Thymus (tissue), 11 donors: ENCODE measurements at regions not wholly inside any gene's neighbourhood (a gene's known extent, or its start where the extent isn't known, plus 50 kb on each side); places are given as distances from the start of the nearest gene placed in this dataset.
"Not testable (repeated sequence)": the region's sequence is repeated elsewhere in the genome, so short reads cannot be mapped to it uniquely, and the experiment has no call there.

Source experiments
- DNase-seq, 9 donors: peaks; one replicate each; pipeline ENCODE4 v3.0.0-alpha.2; 2013; ENCODE audit warnings: low spot score in 9 of 9, low read depth in 6 of 9, missing footprints in 1 of 9
- H3K27ac ChIP-seq, 2 donors: one replicate each; pipeline ENCODE4 v1.5.1; 2013; ENCODE audit warnings: control low read depth in 1 of 2, low read depth in 1 of 2, low read length in 1 of 2, mild to moderate bottlenecking in 1 of 2, moderate library complexity in 1 of 2
- H3K27me3 ChIP-seq, 2 donors: one replicate each; pipeline ENCODE4 v1.5.1; 2013; ENCODE audit warnings: low read length in 1 of 2; ENCODE audit not compliant: control insufficient read depth in 2 of 2, insufficient read depth in 1 of 2
- H3K36me3 ChIP-seq, 2 donors: one replicate each; pipeline ENCODE4 v1.5.1; 2013; ENCODE audit warnings: low read length in 1 of 2, mild to moderate bottlenecking in 1 of 2, moderate library complexity in 1 of 2; ENCODE audit not compliant: control insufficient read depth in 2 of 2, insufficient read depth in 2 of 2
- H3K4me1 ChIP-seq, 2 donors: one replicate each; pipeline ENCODE4 v1.5.1; 2013; ENCODE audit warnings: low read length in 2 of 2; ENCODE audit not compliant: control insufficient read depth in 2 of 2, insufficient read depth in 2 of 2
- H3K4me3 ChIP-seq, 2 donors: one replicate each; pipeline ENCODE4 v1.5.1; 2013; ENCODE audit warnings: low read length in 2 of 2, control low read depth in 1 of 2, mild to moderate bottlenecking in 1 of 2
- H3K9me3 ChIP-seq, 2 donors: one replicate each; pipeline ENCODE4 v1.5.1; 2013; ENCODE audit warnings: low read length in 1 of 2, mild to moderate bottlenecking in 1 of 2; ENCODE audit not compliant: control insufficient read depth in 2 of 2, insufficient read depth in 1 of 2
- WGBS: extraction: QIAGEN DNeasy Blood & Tissue Kit; methylation state at CpG from one replicate; pipeline ENCODE4 v1.1.7; 2013; 5-methylcytosine and 5-hydroxymethylcytosine counted together
- donor health status: healthy.

GRCh38 chr22:48923996-48924395 is 903.7 kb downstream of the BRD1 start:
- no peak for DNase-seq
- H3K27ac ChIP-seq = no peak overlapping the region
- H3K4me3 ChIP-seq = no peak overlapping the region
- H3K36me3 ChIP-seq = no peaks in the 10 kb centered on the region
- no peaks in the 10 kb centered on the region for H3K27me3 ChIP-seq
- H3K9me3 ChIP-seq = no peaks in the 10 kb centered on the region
- no peaks in the 10 kb centered on the region for H3K4me1 ChIP-seq
- 91% methylated on average over 9 of the region's 9 CpGs for WGBS

- Histone ChIP-seq H3K9me3 (no peaks in the 10 kb centered on the region), H3K27me3 (no peaks in the 10 kb centered on the region), H3K4me3 (no peak overlapping the region), H3K27ac (no peak overlapping the region), H3K36me3 (no peaks in the 10 kb centered on the region), H3K4me1 (no peaks in the 10 kb centered on the region)
- DNase-seq = no peak
- 94% methylated on average over 14 of the region's 14 CpGs for WGBS
These were observed 904.4 kb downstream of the BRD1 start for GRCh38 chr22:48923165-48923865.

GRCh38 chr22:48921411-48921903 is 906.2 kb downstream of the BRD1 start:
- H3K36me3 ChIP-seq = no peaks in the 10 kb centered on the region
- no peak overlapping the region for H3K4me3 ChIP-seq
- no peak for DNase-seq
- no peaks in the 10 kb centered on the region for H3K27me3 ChIP-seq
- 92% methylated on average over 13 of the region's 13 CpGs for WGBS
- H3K9me3 ChIP-seq = no peaks in the 10 kb centered on the region
- H3K27ac ChIP-seq = no peak overlapping the region
- no peaks in the 10 kb centered on the region for H3K4me1 ChIP-seq

- Histone ChIP-seq H3K27ac (no peak overlapping the region), H3K9me3 (no peaks in the 10 kb centered on the region), H3K27me3 (no peaks in the 10 kb centered on the region), H3K4me3 (no peak overlapping the region), H3K36me3 (no peaks in the 10 kb centered on the region), H3K4me1 (no peaks in the 10 kb centered on the region)
- no peak for DNase-seq
- WGBS = 68% methylated on average over 13 of the region's 13 CpGs
These were observed 906.9 kb downstream of the BRD1 start for GRCh38 chr22:48920776-48921241.

- no peak for DNase-seq
- Histone ChIP-seq H3K4me3 (no peak overlapping the region), H3K9me3 (no peaks in the 10 kb centered on the region), H3K27me3 (no peaks in the 10 kb centered on the region), H3K36me3 (no peaks in the 10 kb centered on the region), H3K4me1 (no peaks in the 10 kb centered on the region), H3K27ac (no peak overlapping the region)
- WGBS = 87% methylated on average over 17 of the region's 17 CpGs
These were observed 907.7 kb downstream of the BRD1 start for GRCh38 chr22:48919851-48920589.

GRCh38 chr22:48919187-48919590 is 908.5 kb downstream of the BRD1 start:
- H3K27me3 ChIP-seq = no peaks in the 10 kb centered on the region
- H3K4me3 ChIP-seq = no peak overlapping the region
- H3K9me3 ChIP-seq = no peaks in the 10 kb centered on the region
- no peak for DNase-seq
- H3K4me1 ChIP-seq = no peaks in the 10 kb centered on the region
- H3K27ac ChIP-seq = no peak overlapping the region
- no peaks in the 10 kb centered on the region for H3K36me3 ChIP-seq
- 86% methylated on average over 18 of the region's 18 CpGs for WGBS

- DNase-seq = no peak
- 67% methylated on average over 7 of the region's 7 CpGs for WGBS
- no peaks in the 10 kb centered on the region for H3K9me3 ChIP-seq
- H3K36me3 ChIP-seq = no peaks in the 10 kb centered on the region
- no peaks in the 10 kb centered on the region for H3K4me1 ChIP-seq
- no peak overlapping the region for H3K27ac ChIP-seq
- no peak overlapping the region for H3K4me3 ChIP-seq
- H3K27me3 ChIP-seq = no peaks in the 10 kb centered on the region
These were observed 909.0 kb downstream of the BRD1 start for GRCh38 chr22:48918585-48919186.

GRCh38 chr22:48912356-48913066 is 915.2 kb downstream of the BRD1 start:
- not testable (repeated sequence) for H3K27ac ChIP-seq, H3K4me1 ChIP-seq, H3K4me3 ChIP-seq, H3K9me3 ChIP-seq, DNase-seq, H3K27me3 ChIP-seq, H3K36me3 ChIP-seq
- 53% methylated on average over 7 of the region's 7 CpGs for WGBS

GRCh38 chr22:48911647-48912046 is 916.0 kb downstream of the BRD1 start:
- DNase-seq, H3K27ac ChIP-seq, H3K4me1 ChIP-seq, H3K27me3 ChIP-seq, H3K4me3 ChIP-seq, H3K9me3 ChIP-seq, H3K36me3 ChIP-seq: not testable (repeated sequence)
- 76% methylated on average over 4 of the region's 5 CpGs for WGBS
